ENCODE measurements at regions not wholly inside any gene's neighbourhood (a gene's known extent, or its start where the extent isn't known, plus 50 kb on each side); places are given as distances from the start of the nearest gene placed in this dataset.

- TF ChIP-seq CTCF (IDR thresholded peaks at IDR 0.05) (peak; percentile 67 to 89 (median 76)), POLR2A (IDR thresholded peaks at IDR 0.05) (no peak)
Measured at GRCh38 chr1:55277377-55278130, 62.4 kb upstream of the USP24 start.

Measured in testis (tissue), 2 donors.